H7 (cell line): ENCODE measurements at regions not wholly inside any gene's neighbourhood (a gene's known extent, or its start where the extent isn't known, plus 50 kb on each side); places are given as distances from the start of the nearest gene placed in this dataset.
"Not testable (repeated sequence)": the region's sequence is repeated elsewhere in the genome, so short reads cannot be mapped to it uniquely, and the experiment has no call there.

ENCODE experiments used
- DNase-seq: peaks from one replicate; pipeline ENCODE4 v3.0.0; 2012
- H3K27me3 ChIP-seq: 2 replicates; pipeline ENCODE4 v1.6.0; 2011; ENCODE audit warnings: mild to moderate bottlenecking, low read length; ENCODE audit not compliant: control insufficient read depth, insufficient read depth
- H3K36me3 ChIP-seq: replicated peaks from 2 replicates; pipeline ENCODE4 v1.5.1; 2011; ENCODE audit warnings: low read length; ENCODE audit not compliant: control insufficient read depth, insufficient read depth
- H3K4me3 ChIP-seq: 2 replicates; pipeline ENCODE4 v1.5.1; 2011; ENCODE audit warnings: low read depth, mild to moderate bottlenecking, control low read depth, low read length, moderate library complexity; ENCODE audit not compliant: insufficient read depth

- H3K36me3 ChIP-seq, result no peaks in the 10 kb centered on the region
- no peak for DNase-seq
Measured at GRCh38 chr1:96445302-96445701, 276.3 kb upstream of the PTBP2 start.

GRCh38 chr1:96464066-96464465 lies 257.5 kb upstream of the PTBP2 start:
- Histone ChIP-seq H3K27me3 (peaks cover 13% of the 10 kb centered on the region; the same call in 1 of the 2 replicates), H3K36me3 (no peaks in the 10 kb centered on the region), H3K4me3 (no peak overlapping the region)
- DNase-seq, result peak; percentile 33

More at GRCh38 chr1:96445302-96445701, 276.3 kb upstream of the PTBP2 start:
- Histone ChIP-seq H3K27me3 (no peaks in the 10 kb centered on the region), H3K4me3 (no peak overlapping the region)

GRCh38 chr1:96464522-96464921 lies 257.1 kb upstream of the PTBP2 start:
- Histone ChIP-seq H3K36me3 (no peaks in the 10 kb centered on the region), H3K27me3 (peaks cover 13% of the 10 kb centered on the region; the same call in 1 of the 2 replicates), H3K4me3 (no peak overlapping the region)
- no peak for DNase-seq

GRCh38 chr1:96464991-96465390 lies 256.6 kb upstream of the PTBP2 start:
- Histone ChIP-seq H3K36me3 (no peaks in the 10 kb centered on the region), H3K27me3 (peaks cover 13% of the 10 kb centered on the region; the same call in 1 of the 2 replicates), H3K4me3 (no peak overlapping the region)
- DNase-seq, result no peak

- no peaks in the 10 kb centered on the region for H3K36me3 ChIP-seq
- no peak overlapping the region for H3K4me3 ChIP-seq
- peak; percentile 36 for DNase-seq
Measured at GRCh38 chr1:96465441-96465840, 256.1 kb upstream of the PTBP2 start.

GRCh38 chr1:96466842-96467241 lies 254.7 kb upstream of the PTBP2 start:
- Histone ChIP-seq H3K4me3 (no peak overlapping the region), H3K27me3 (peaks cover 23% of the 10 kb centered on the region; the same call in 1 of the 2 replicates), H3K36me3 (no peaks in the 10 kb centered on the region)
- no peak for DNase-seq

More at GRCh38 chr1:96465441-96465840, 256.1 kb upstream of the PTBP2 start:
- peaks cover 13% of the 10 kb centered on the region; the same call in 1 of the 2 replicates for H3K27me3 ChIP-seq

- not testable (repeated sequence) for DNase-seq
Measured at GRCh38 chr1:96469726-96470125, 251.9 kb upstream of the PTBP2 start.

GRCh38 chr1:96472471-96472870 lies 249.1 kb upstream of the PTBP2 start:
- H3K27me3 ChIP-seq, result peaks cover 67% of the 10 kb centered on the region
- H3K36me3 ChIP-seq, result no peaks in the 10 kb centered on the region
- H3K4me3 ChIP-seq, result no peak overlapping the region
- DNase-seq, result no peak

More at GRCh38 chr1:96469726-96470125, 251.9 kb upstream of the PTBP2 start:
- peaks cover 51% of the 10 kb centered on the region for H3K27me3 ChIP-seq
- not testable (repeated sequence) for H3K36me3 ChIP-seq, H3K4me3 ChIP-seq

GRCh38 chr1:96473791-96474434 lies 247.7 kb upstream of the PTBP2 start:
- Histone ChIP-seq H3K4me3 (no peak overlapping the region), H3K36me3 (no peaks in the 10 kb centered on the region), H3K27me3 (peaks cover 77% of the 10 kb centered on the region)
- peak; percentile 36 for DNase-seq

- DNase-seq, result peak; percentile 55
- Histone ChIP-seq H3K36me3 (no peaks in the 10 kb centered on the region), H3K4me3 (no peak overlapping the region), H3K27me3 (peaks cover 81% of the 10 kb centered on the region)
Measured at GRCh38 chr1:96474985-96475743, 246.4 kb upstream of the PTBP2 start.

GRCh38 chr1:96475903-96476302 lies 245.7 kb upstream of the PTBP2 start:
- DNase-seq, result no peak
- Histone ChIP-seq H3K4me3 (no peak overlapping the region), H3K36me3 (no peaks in the 10 kb centered on the region), H3K27me3 (peaks cover 86% of the 10 kb centered on the region)

GRCh38 chr1:96478228-96478627 lies 243.4 kb upstream of the PTBP2 start:
- Histone ChIP-seq H3K4me3 (no peak overlapping the region), H3K27me3 (peaks cover 78% of the 10 kb centered on the region), H3K36me3 (no peaks in the 10 kb centered on the region)
- no peak for DNase-seq

- H3K4me3 ChIP-seq, result no peak overlapping the region
- peaks cover 53% of the 10 kb centered on the region for H3K27me3 ChIP-seq
- DNase-seq, result no peak
- H3K36me3 ChIP-seq, result no peaks in the 10 kb centered on the region
Measured at GRCh38 chr1:96481409-96481808, 240.2 kb upstream of the PTBP2 start.

- Histone ChIP-seq H3K36me3 (no peaks in the 10 kb centered on the region), H3K4me3 (no peak overlapping the region), H3K27me3 (peaks cover 41% of the 10 kb centered on the region)
- DNase-seq, result peak; percentile 60
Measured at GRCh38 chr1:96482616-96483015, 239.0 kb upstream of the PTBP2 start.

- no peaks in the 10 kb centered on the region for H3K36me3 ChIP-seq
- H3K4me3 ChIP-seq, result no peak overlapping the region
- H3K27me3 ChIP-seq, result peaks cover 7% of the 10 kb centered on the region; the same call in 1 of the 2 replicates
- no peak for DNase-seq
Measured at GRCh38 chr1:96487394-96487793, 234.2 kb upstream of the PTBP2 start.
